MM.1S (cell line): ENCODE measurements at regions not wholly inside any gene's neighbourhood (a gene's known extent, or its start where the extent isn't known, plus 50 kb on each side); places are given as distances from the start of the nearest gene placed in this dataset.

Source experiments
- EZH2 ChIP-seq: fragments of 300-600 bp; sonication (generic); optimal IDR thresholded peaks from 2 replicates; pipeline ENCODE3; 2017; ENCODE audit warnings: low read depth, mild to moderate bottlenecking, antibody characterized with exemption, low read length, mixed read lengths
- EZH2phosphoT487 ChIP-seq: fragments of 300-600 bp; sonication (generic); IDR thresholded peaks from 2 replicates; pipeline ENCODE4 v1.6.1; 2018; ENCODE audit warnings: antibody characterized with exemption, low read length
- TF ChIP-seq, protein P1 (sequence below): fragments of 300-600 bp; sonication (generic); IDR thresholded peaks from 2 replicates; pipeline ENCODE4 v1.5.1; 2016; ENCODE audit warnings: antibody characterized with exemption, low read length, mixed read lengths

DNA sequence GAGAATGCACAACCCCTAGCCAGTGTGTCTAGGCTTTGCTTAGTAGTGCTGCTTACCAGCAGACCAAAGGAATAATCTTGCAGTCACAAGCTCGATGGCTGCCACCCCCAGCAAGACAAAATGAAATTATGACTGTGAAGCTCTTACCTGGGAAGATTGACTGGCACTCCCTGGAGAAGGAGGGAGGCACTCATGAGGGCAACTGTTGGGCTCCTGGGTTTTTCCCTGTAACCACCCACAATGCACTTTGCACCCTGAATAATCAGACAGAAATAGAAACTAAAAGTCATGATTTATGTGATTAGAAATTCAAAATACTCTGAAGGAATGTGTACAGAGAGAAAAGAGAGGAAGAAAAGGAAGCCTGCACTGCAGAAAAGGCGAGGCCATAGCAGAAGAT is 144.3 kb upstream of the DGKB start:
- TF ChIP-seq, protein P1, sequence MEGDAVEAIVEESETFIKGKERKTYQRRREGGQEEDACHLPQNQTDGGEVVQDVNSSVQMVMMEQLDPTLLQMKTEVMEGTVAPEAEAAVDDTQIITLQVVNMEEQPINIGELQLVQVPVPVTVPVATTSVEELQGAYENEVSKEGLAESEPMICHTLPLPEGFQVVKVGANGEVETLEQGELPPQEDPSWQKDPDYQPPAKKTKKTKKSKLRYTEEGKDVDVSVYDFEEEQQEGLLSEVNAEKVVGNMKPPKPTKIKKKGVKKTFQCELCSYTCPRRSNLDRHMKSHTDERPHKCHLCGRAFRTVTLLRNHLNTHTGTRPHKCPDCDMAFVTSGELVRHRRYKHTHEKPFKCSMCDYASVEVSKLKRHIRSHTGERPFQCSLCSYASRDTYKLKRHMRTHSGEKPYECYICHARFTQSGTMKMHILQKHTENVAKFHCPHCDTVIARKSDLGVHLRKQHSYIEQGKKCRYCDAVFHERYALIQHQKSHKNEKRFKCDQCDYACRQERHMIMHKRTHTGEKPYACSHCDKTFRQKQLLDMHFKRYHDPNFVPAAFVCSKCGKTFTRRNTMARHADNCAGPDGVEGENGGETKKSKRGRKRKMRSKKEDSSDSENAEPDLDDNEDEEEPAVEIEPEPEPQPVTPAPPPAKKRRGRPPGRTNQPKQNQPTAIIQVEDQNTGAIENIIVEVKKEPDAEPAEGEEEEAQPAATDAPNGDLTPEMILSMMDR: no peak
- TF ChIP-seq EZH2 (no peak), EZH2phosphoT487 (no peak)
